ENCODE measurements at regions not wholly inside any gene's neighbourhood (a gene's known extent, or its start where the extent isn't known, plus 50 kb on each side); places are given as distances from the start of the nearest gene placed in this dataset.
A peak's percentile ranks its signal among the peaks of the same experiment; 100 is the strongest.
"Not testable (repeated sequence)": the region's sequence is repeated elsewhere in the genome, so short reads cannot be mapped to it uniquely, and the experiment has no call there.

- H3K79me1 ChIP-seq (ENCODE audit: low read depth, low read length); H3K36me3 ChIP-seq (ENCODE audit: control insufficient read depth in 2 of 4, insufficient read depth in 4 of 4, low read length in 3 of 4); H3K27me3 ChIP-seq (replicated peaks in 1 of 4; ENCODE audit: control insufficient read depth in 3 of 4, extremely low read depth in 1 of 4, insufficient read depth in 3 of 4, low read length in 3 of 4); H4K8ac ChIP-seq (ENCODE audit: extremely low read depth, insufficient read depth, low read length); H2BK5ac ChIP-seq (ENCODE audit: low read depth, low read length); H2AFZ ChIP-seq (ENCODE audit: low read length); H2AK5ac ChIP-seq (ENCODE audit: low read depth, low read length); DNase-seq (ENCODE audit: low read depth in 1 of 2, low spot score in 2 of 2); H3K23me2 ChIP-seq (ENCODE audit: low read depth, low read length); H3K18ac ChIP-seq (ENCODE audit: extremely low read depth, low read length); H3K14ac ChIP-seq (ENCODE audit: insufficient read length); CTCF ChIA-PET (ENCODE audit: partially characterized antibody); H3K4me3 ChIP-seq (ENCODE audit: extremely low read depth in 1 of 4, insufficient read depth in 2 of 4, low read depth in 3 of 4, low read length in 4 of 4); POLR2A ChIA-PET (ENCODE audit: partially characterized antibody); H2BK120ac ChIP-seq (replicated peaks; ENCODE audit: low read depth, low read length); H4K91ac ChIP-seq (replicated peaks; ENCODE audit: insufficient read length, low read length); H3K27ac ChIP-seq (ENCODE audit: low read depth, low read length); H2BK15ac ChIP-seq (ENCODE audit: low read length); H2BK12ac ChIP-seq (ENCODE audit: low read depth, low read length); H3K9me3 ChIP-seq (ENCODE audit: insufficient read depth in 2 of 2, low read depth in 1 of 2, low read length in 1 of 2); H3K56ac ChIP-seq (replicated peaks; ENCODE audit: insufficient read length, low read depth, low read length); H3K4ac ChIP-seq (replicated peaks; ENCODE audit: insufficient read length, low read depth, low read length); H2BK20ac ChIP-seq (ENCODE audit: low read length); H4K5ac ChIP-seq (ENCODE audit: insufficient read length, low read depth, low read length); H3K23ac ChIP-seq (ENCODE audit: insufficient read length); H3K9ac ChIP-seq (replicated peaks in 1 of 4; ENCODE audit: extremely low read depth in 1 of 4, low read depth in 3 of 4, low read length in 3 of 4); H3K4me1 ChIP-seq (replicated peaks in 1 of 4; ENCODE audit: control insufficient read depth in 3 of 4, insufficient read depth in 4 of 4, low read length in 3 of 4); H3K4me2 ChIP-seq (ENCODE audit: insufficient read depth in 1 of 2, low read depth in 2 of 2, low read length in 2 of 2); H4K20me1 ChIP-seq (replicated peaks in 1 of 2; ENCODE audit: control insufficient read depth in 1 of 2, insufficient read depth in 2 of 2, low read length in 2 of 2); H3K79me2 ChIP-seq (ENCODE audit: control insufficient read depth in 1 of 2, insufficient read depth in 2 of 2, low read length in 2 of 2): not testable (repeated sequence)
- 4% methylated on average over 4 of the region's 32 CpGs; no CpG with 5 or more reads in 1 of the 2 experiments for WGBS, 2 experiments (ENCODE audit: extremely low coverage in 1 of 2, insufficient coverage in 1 of 2, insufficient read length in 1 of 2, insufficient replicate concordance in 2 of 2, low coverage in 1 of 2, low lambda C conversion rate in 2 of 2, missing lambda C conversion rate in 1 of 2)
- peak; percentile 80 for FAIRE-seq
Measured at GRCh38 chr9:62915661-62916060, 1725.8 kb downstream of the SPATA31A7 start.

GRCh38 chr9:62918648-62919385, 1729.0 kb downstream of the SPATA31A7 start:
- H3K79me1 ChIP-seq (ENCODE audit: low read depth, low read length); H3K14ac ChIP-seq (ENCODE audit: insufficient read length); H2BK5ac ChIP-seq (ENCODE audit: low read depth, low read length); H2AK5ac ChIP-seq (ENCODE audit: low read depth, low read length); H3K56ac ChIP-seq (replicated peaks; ENCODE audit: insufficient read length, low read depth, low read length); H4K91ac ChIP-seq (replicated peaks; ENCODE audit: insufficient read length, low read length); H3K4me1 ChIP-seq (replicated peaks in 1 of 4; ENCODE audit: control insufficient read depth in 3 of 4, insufficient read depth in 4 of 4, low read length in 3 of 4); H3K23me2 ChIP-seq (ENCODE audit: low read depth, low read length); H4K20me1 ChIP-seq (replicated peaks in 1 of 2; ENCODE audit: control insufficient read depth in 1 of 2, insufficient read depth in 2 of 2, low read length in 2 of 2); H3K4ac ChIP-seq (replicated peaks; ENCODE audit: insufficient read length, low read depth, low read length); H2BK120ac ChIP-seq (replicated peaks; ENCODE audit: low read depth, low read length); H3K79me2 ChIP-seq (ENCODE audit: control insufficient read depth in 1 of 2, insufficient read depth in 2 of 2, low read length in 2 of 2); H3K23ac ChIP-seq (ENCODE audit: insufficient read length); H2BK15ac ChIP-seq (ENCODE audit: low read length); H3K36me3 ChIP-seq (ENCODE audit: control insufficient read depth in 2 of 4, insufficient read depth in 4 of 4, low read length in 3 of 4); H4K8ac ChIP-seq (ENCODE audit: extremely low read depth, insufficient read depth, low read length); FAIRE-seq; CTCF ChIA-PET (ENCODE audit: partially characterized antibody); H2BK20ac ChIP-seq (ENCODE audit: low read length); H3K4me2 ChIP-seq (ENCODE audit: insufficient read depth in 1 of 2, low read depth in 2 of 2, low read length in 2 of 2); H2AFZ ChIP-seq (ENCODE audit: low read length); POLR2A ChIA-PET (ENCODE audit: partially characterized antibody); DNase-seq (ENCODE audit: low read depth in 1 of 2, low spot score in 2 of 2); H3K27ac ChIP-seq (ENCODE audit: low read depth, low read length); H3K9me3 ChIP-seq (ENCODE audit: insufficient read depth in 2 of 2, low read depth in 1 of 2, low read length in 1 of 2); H3K18ac ChIP-seq (ENCODE audit: extremely low read depth, low read length); H3K9ac ChIP-seq (replicated peaks in 1 of 4; ENCODE audit: extremely low read depth in 1 of 4, low read depth in 3 of 4, low read length in 3 of 4); H4K5ac ChIP-seq (ENCODE audit: insufficient read length, low read depth, low read length); H2BK12ac ChIP-seq (ENCODE audit: low read depth, low read length); H3K4me3 ChIP-seq (ENCODE audit: extremely low read depth in 1 of 4, insufficient read depth in 2 of 4, low read depth in 3 of 4, low read length in 4 of 4); H3K27me3 ChIP-seq (replicated peaks in 1 of 4; ENCODE audit: control insufficient read depth in 3 of 4, extremely low read depth in 1 of 4, insufficient read depth in 3 of 4, low read length in 3 of 4): not testable (repeated sequence)
- WGBS, 2 experiments (ENCODE audit: extremely low coverage in 1 of 2, insufficient coverage in 1 of 2, insufficient read length in 1 of 2, insufficient replicate concordance in 2 of 2, low coverage in 1 of 2, low lambda C conversion rate in 2 of 2, missing lambda C conversion rate in 1 of 2): 86% methylated on average over 2 of the region's 3 CpGs; no CpG with 5 or more reads in 1 of the 2 experiments
